Brain microvascular endothelial cell (primary cell): ENCODE measurements at regions not wholly inside any gene's neighbourhood (a gene's known extent, or its start where the extent isn't known, plus 50 kb on each side); places are given as distances from the start of the nearest gene placed in this dataset.

Source experiments
- DNase-seq: peaks from one replicate; pipeline ENCODE4 v3.0.0-alpha.2; 2020
- H3K27ac ChIP-seq: fragments of 250-450 bp; sonication (Bioruptor Pico); 2 replicates; pipeline ENCODE4 v1.5.1; 2020; ENCODE audit warnings: mild to moderate bottlenecking, moderate library complexity
- H3K27me3 ChIP-seq: fragments of 250-450 bp; sonication (Bioruptor Pico); replicated peaks from 2 replicates; pipeline ENCODE4 v1.5.1; 2020; ENCODE audit warnings: mild to moderate bottlenecking
- H3K36me3 ChIP-seq: fragments of 250-450 bp; sonication (Bioruptor Pico); replicated peaks from 2 replicates; pipeline ENCODE4 v1.5.1; 2020; ENCODE audit warnings: mild to moderate bottlenecking
- H3K4me3 ChIP-seq: 2 replicates; pipeline ENCODE4 v1.5.1; 2011; ENCODE audit warnings: low read depth, mild to moderate bottlenecking, control low read depth, low read length, moderate library complexity
- in situ Hi-C: cut with HindIII; loops from 2 replicates; pipeline ENCODE4 v1.10.0; 2017; ENCODE audit warnings: low sequenced_read_pairs, low pct_ligation_motif_present
- TF ChIP-seq, protein P1 (sequence below): IDR thresholded peaks from 2 replicates; pipeline ENCODE4 v1.5.1; 2011; ENCODE audit warnings: low read depth, mild to moderate bottlenecking, moderate library complexity, low read length, control low read depth, inconsistent platforms; ENCODE audit errors: missing control alignments

DNA sequence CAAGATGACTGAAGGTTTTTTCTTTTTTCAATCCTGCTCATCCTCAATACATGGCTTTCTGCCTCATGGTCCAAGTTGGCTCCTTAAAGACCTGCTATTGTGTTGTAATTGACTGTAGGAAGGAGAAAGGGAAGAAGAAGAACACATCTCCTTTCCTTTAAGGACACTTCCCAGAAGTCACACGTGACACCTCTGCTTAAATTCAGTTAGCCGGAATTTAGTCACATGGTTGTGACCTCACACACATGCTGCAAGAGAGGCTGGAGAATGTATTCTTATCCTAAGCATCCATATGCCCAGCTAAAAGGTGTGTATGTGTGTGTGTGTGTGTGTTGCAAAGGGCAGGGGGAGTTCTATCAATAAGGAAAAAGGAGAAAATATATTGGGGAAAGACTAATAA, 185.8 kb upstream of the IL12A start:
- in situ Hi-C loops = no loop called here
- Histone ChIP-seq H3K36me3 (no peaks in the 10 kb centered on the region), H3K27me3 (no peaks in the 10 kb centered on the region), H3K27ac (no peak overlapping the region), H3K4me3 (no peak overlapping the region)
- TF ChIP-seq, protein P1, sequence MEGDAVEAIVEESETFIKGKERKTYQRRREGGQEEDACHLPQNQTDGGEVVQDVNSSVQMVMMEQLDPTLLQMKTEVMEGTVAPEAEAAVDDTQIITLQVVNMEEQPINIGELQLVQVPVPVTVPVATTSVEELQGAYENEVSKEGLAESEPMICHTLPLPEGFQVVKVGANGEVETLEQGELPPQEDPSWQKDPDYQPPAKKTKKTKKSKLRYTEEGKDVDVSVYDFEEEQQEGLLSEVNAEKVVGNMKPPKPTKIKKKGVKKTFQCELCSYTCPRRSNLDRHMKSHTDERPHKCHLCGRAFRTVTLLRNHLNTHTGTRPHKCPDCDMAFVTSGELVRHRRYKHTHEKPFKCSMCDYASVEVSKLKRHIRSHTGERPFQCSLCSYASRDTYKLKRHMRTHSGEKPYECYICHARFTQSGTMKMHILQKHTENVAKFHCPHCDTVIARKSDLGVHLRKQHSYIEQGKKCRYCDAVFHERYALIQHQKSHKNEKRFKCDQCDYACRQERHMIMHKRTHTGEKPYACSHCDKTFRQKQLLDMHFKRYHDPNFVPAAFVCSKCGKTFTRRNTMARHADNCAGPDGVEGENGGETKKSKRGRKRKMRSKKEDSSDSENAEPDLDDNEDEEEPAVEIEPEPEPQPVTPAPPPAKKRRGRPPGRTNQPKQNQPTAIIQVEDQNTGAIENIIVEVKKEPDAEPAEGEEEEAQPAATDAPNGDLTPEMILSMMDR = no peak
- DNase-seq = no peak

DNA sequence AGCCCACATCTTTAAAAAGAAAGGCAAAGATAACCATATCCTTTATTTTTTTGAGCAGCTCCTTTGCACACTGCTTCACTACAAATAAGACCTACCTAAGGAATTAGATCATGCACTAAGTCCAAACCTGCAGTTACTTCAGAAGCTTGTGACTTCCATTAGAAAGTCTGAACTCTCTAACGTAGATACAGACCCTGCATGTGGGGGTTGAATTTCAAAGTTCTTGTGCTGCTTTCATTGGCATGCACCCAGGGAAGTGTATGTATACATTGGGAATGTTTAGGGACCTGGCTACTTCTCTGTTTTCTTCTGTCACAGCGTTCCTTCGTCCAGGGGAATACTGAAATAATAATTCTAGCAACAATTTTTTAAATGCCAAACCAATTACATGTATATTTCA, 185.2 kb upstream of the IL12A start:
- Histone ChIP-seq H3K27ac (no peak overlapping the region), H3K27me3 (no peaks in the 10 kb centered on the region), H3K4me3 (no peak overlapping the region), H3K36me3 (no peaks in the 10 kb centered on the region)
- DNase-seq = peak; percentile 56
- TF ChIP-seq, protein P1 = no peak
- in situ Hi-C loops = no loop called here

DNA sequence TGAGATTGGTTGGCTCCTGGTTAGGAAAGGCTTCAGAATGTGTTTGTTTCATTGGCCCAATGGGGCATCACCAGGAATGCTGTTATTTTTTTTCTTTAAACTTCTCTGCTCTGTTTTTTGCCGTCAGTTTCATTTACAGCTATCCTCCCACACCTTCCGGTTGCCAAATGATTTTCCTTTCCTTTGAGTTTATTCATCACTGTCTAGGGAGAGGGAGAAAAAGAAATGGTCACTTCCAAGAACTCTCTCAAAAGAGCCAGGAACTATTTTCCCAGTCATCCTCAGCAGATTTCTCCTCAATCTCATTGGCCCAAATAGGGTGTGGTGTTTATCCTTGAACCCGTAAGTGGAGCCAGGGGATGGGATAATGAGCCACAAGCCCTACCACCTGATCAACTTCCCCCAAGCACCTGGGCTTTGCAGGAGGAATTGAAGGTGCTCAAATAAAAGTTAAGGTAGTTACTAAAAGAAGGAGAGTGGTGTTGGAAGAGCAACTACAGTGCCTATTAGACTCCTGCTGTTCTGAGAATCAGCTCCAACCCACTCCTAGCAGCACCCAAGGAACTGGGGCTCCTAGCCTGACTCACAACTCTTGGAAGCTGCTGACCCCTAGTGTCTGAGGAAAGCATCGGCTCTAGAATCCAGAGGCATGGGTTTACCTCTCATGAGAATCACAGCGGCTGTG, 183.8 kb upstream of the IL12A start:
- in situ Hi-C loops = no loop called here
- no peaks in the 10 kb centered on the region for H3K27me3 ChIP-seq
- H3K36me3 ChIP-seq = no peaks in the 10 kb centered on the region
- no peak overlapping the region for H3K4me3 ChIP-seq
- TF ChIP-seq, protein P1 = peak; percentile 96
- peak; percentile 87 for DNase-seq
- H3K27ac ChIP-seq = no peak overlapping the region

DNA sequence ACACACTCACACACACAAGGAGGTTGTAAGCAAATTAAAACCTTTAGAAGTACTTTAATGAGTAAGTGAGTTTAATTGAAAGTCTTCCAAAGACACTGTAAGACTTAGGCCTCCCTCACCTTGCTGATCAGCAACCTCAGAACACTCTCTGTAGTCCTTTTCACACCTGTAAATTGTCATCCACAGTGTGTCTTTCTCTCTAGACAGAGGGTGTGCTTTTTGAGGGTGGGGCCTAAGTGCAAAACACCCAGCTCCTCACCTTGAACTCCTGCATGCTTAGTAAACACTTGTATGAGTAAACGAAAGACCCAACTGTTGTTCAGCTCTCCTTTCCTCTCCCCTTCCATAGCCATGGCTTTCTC, 183.2 kb upstream of the IL12A start:
- in situ Hi-C loops = no loop called here
- Histone ChIP-seq H3K4me3 (no peak overlapping the region), H3K36me3 (no peaks in the 10 kb centered on the region), H3K27ac (no peak overlapping the region), H3K27me3 (no peaks in the 10 kb centered on the region)
- no peak for DNase-seq
- TF ChIP-seq, protein P1 = no peak

DNA sequence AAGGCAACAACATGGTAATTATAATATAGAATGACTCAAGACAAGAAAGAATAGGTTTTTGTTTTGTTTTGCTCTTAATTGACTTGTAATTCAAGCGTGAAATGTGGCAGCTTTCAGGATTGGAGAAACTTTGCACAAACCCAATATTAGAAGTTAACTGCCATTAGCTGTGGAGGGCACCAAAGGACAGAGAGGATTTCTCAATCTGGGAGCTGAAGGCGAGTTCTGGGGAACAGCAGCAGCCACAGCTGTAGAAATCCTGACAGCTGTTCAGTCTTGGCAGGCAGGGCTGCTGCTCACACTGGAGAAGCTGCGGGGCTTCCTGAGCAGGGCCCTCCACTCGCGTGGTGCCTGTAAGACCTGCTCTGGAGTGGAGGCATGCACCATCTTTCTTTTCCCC, 182.2 kb upstream of the IL12A start:
- in situ Hi-C loops = no loop called here
- Histone ChIP-seq H3K4me3 (no peak overlapping the region), H3K27ac (no peak overlapping the region), H3K27me3 (no peaks in the 10 kb centered on the region), H3K36me3 (no peaks in the 10 kb centered on the region)
- DNase-seq = no peak
- TF ChIP-seq, protein P1 = no peak
